Gastroesophageal sphincter (tissue), 2 donors: ENCODE measurements at regions not wholly inside any gene's neighbourhood (a gene's known extent, or its start where the extent isn't known, plus 50 kb on each side); places are given as distances from the start of the nearest gene placed in this dataset.

ENCODE experiments used
- EP300 ChIP-seq: sonication (generic); formaldehyde crosslinking; IDR thresholded peaks from one replicate; pipeline ENCODE4 v1.6.1; 2017; ENCODE audit warnings: antibody characterized with exemption, mild to moderate bottlenecking
- POLR2A ChIP-seq, 2 donors: fragments of 450-650 bp; IDR thresholded peaks; one replicate each; pipeline ENCODE4 v1.6.1; 2017; ENCODE audit warnings: antibody characterized with exemption in 2 of 2, mild to moderate bottlenecking in 2 of 2, moderate library complexity in 1 of 2

DNA sequence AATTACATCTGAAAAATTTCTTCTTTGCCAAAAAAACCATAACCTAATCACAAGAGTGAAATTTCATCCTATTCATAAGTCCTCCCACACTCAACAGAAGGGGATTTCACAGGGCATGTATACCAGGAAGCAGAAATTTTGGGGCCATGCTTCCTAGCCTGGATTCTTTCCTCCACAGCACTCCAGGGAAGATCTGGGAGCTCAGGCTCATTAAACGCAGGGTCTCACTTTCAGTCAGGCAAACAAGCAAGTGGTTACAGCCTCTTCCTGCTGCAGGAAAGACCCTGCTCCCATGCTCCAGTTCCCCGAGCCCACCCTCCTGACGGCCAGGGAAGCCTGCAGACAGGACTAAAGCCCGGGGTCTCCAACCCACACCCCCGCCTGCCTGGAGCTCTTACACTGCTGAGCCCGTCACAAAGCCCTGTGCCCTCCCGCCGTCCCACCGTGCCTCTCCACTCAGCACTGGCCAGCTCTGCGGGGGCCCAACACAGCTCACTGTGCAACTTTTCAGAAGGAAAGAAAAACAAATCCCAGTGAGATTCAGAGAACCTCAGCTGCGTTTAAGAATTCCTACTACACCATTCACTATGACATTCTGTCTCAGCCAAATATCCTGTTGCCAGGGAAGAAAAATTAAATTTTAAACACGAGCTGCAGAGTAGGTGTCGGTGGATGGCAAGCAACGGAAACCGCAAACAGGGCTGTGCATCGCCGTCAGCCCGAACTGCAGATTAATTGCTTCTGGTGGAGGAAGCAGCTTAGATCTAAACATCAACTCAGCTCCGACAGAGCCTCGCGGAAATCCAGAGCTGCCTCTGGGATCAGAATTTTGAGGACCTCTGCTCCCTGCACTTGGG is 106.7 kb upstream of the SFSWAP start:
- TF ChIP-seq EP300 (no peak), POLR2A (IDR thresholded peaks at IDR 0.05) (no peak)
